ENCODE measurements at regions not wholly inside any gene's neighbourhood (a gene's known extent, or its start where the extent isn't known, plus 50 kb on each side); places are given as distances from the start of the nearest gene placed in this dataset.

GRCh38 chr6:81194374-81194773, 558.1 kb downstream of the TENT5A start:
- no peak for TF ChIP-seq CTCF (IDR thresholded peaks at IDR 0.05 in 2 of 3, conservative IDR thresholded peaks at IDR 0.05 in 1 of 3; ENCODE audit: borderline replicate concordance in 1 of 3, insufficient read depth in 1 of 3, low read depth in 2 of 3, low read length in 2 of 3)
- no peak for TF ChIP-seq EZH2 (IDR thresholded peaks at IDR 0.05)
- no peak for TF ChIP-seq ZFX (IDR thresholded peaks at IDR 0.05)
- no peak for TF ChIP-seq EZH2phosphoT487 (IDR thresholded peaks at IDR 0.05; ENCODE audit: borderline replicate concordance)
- no peak for TF ChIP-seq YY1 (IDR thresholded peaks at IDR 0.05; ENCODE audit: extremely low read depth, insufficient replicate concordance, low read depth, low read length)
- no peak for TF ChIP-seq POLR2AphosphoS5 (IDR thresholded peaks at IDR 0.05; ENCODE audit: low read depth, low read length)
- no peak for TF ChIP-seq RAD21 (IDR thresholded peaks at IDR 0.05; ENCODE audit: low read depth)
- no peak for TF ChIP-seq SIN3A (IDR thresholded peaks at IDR 0.05; ENCODE audit: low read depth)
- no peak for TF ChIP-seq MAX (IDR thresholded peaks at IDR 0.05)
- no peak for TF ChIP-seq POLR2A (IDR thresholded peaks at IDR 0.05; ENCODE audit: borderline replicate concordance, extremely low read depth, insufficient read depth, insufficient read length)
- TF ChIP-seq ZNF274 (IDR thresholded peaks at IDR 0.05; ENCODE audit: low read depth, low read length): no peak
- no peak for TF ChIP-seq JUND (IDR thresholded peaks at IDR 0.05)
